ENCODE measurements at regions not wholly inside any gene's neighbourhood (a gene's known extent, or its start where the extent isn't known, plus 50 kb on each side); places are given as distances from the start of the nearest gene placed in this dataset.

- TF ChIP-seq, protein P1, sequence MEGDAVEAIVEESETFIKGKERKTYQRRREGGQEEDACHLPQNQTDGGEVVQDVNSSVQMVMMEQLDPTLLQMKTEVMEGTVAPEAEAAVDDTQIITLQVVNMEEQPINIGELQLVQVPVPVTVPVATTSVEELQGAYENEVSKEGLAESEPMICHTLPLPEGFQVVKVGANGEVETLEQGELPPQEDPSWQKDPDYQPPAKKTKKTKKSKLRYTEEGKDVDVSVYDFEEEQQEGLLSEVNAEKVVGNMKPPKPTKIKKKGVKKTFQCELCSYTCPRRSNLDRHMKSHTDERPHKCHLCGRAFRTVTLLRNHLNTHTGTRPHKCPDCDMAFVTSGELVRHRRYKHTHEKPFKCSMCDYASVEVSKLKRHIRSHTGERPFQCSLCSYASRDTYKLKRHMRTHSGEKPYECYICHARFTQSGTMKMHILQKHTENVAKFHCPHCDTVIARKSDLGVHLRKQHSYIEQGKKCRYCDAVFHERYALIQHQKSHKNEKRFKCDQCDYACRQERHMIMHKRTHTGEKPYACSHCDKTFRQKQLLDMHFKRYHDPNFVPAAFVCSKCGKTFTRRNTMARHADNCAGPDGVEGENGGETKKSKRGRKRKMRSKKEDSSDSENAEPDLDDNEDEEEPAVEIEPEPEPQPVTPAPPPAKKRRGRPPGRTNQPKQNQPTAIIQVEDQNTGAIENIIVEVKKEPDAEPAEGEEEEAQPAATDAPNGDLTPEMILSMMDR (IDR thresholded peaks at IDR 0.05), result no peak
- TF ChIP-seq POLR2A (IDR thresholded peaks at IDR 0.05), result no peak
These were observed 198.0 kb upstream of the SALL3 start for GRCh38 chr18:78781601-78781960.
